Trophoblast cell (in vitro differentiated cells and primary cell): ENCODE measurements at regions not wholly inside any gene's neighbourhood (a gene's known extent, or its start where the extent isn't known, plus 50 kb on each side); places are given as distances from the start of the nearest gene placed in this dataset.

ENCODE experiments used
- DNase-seq, 2 donors: peaks; one replicate each; pipeline ENCODE4 v3.0.0-alpha.2; 2016
- H2AFZ ChIP-seq: 2 replicates; pipeline ENCODE4 v1.6.1; 2013; ENCODE audit warnings: low read length, moderate library complexity, mild to moderate bottlenecking; ENCODE audit not compliant: insufficient read depth, poor library complexity
- H2AK5ac ChIP-seq: 2 replicates; pipeline ENCODE4 v1.6.1; 2013; ENCODE audit warnings: mild to moderate bottlenecking, low read length
- H2BK120ac ChIP-seq: 2 replicates; pipeline ENCODE4 v1.6.1; 2013; ENCODE audit warnings: low read length, mild to moderate bottlenecking, moderate library complexity; ENCODE audit not compliant: insufficient read depth, poor library complexity
- H2BK12ac ChIP-seq: 2 replicates; pipeline ENCODE4 v1.6.1; 2013; ENCODE audit warnings: mild to moderate bottlenecking, low read length, moderate library complexity
- H2BK5ac ChIP-seq: 2 replicates; pipeline ENCODE4 v1.6.1; 2013; ENCODE audit warnings: low read length, low read depth, moderate library complexity, mild to moderate bottlenecking; ENCODE audit not compliant: poor library complexity
- H3K14ac ChIP-seq: 2 replicates; pipeline ENCODE4 v1.6.1; 2013; ENCODE audit warnings: mild to moderate bottlenecking, low read length
- H3K18ac ChIP-seq: 2 replicates; pipeline ENCODE4 v1.6.1; 2013; ENCODE audit warnings: mild to moderate bottlenecking, low read length
- H3K23ac ChIP-seq: 2 replicates; pipeline ENCODE4 v1.6.1; 2013; ENCODE audit warnings: low read length
- H3K27ac ChIP-seq: 2 replicates; pipeline ENCODE4 v1.5.1; 2013; ENCODE audit warnings: low read depth, mild to moderate bottlenecking, inconsistent platforms, low read length, moderate library complexity
- H3K27me3 ChIP-seq: 2 replicates; pipeline ENCODE4 v1.6.1; 2013; ENCODE audit warnings: inconsistent platforms, mild to moderate bottlenecking, low read length, moderate library complexity; ENCODE audit not compliant: insufficient read depth
- H3K36me3 ChIP-seq, 2 experiments: 1 replicate in 1 of 2; 2 replicates in 1 of 2; pipeline ENCODE4 v1.6.1; 2013; ENCODE audit warnings: low read length in 2 of 2, mild to moderate bottlenecking in 2 of 2, moderate library complexity in 1 of 2; ENCODE audit not compliant: insufficient read depth in 2 of 2, control insufficient read depth in 1 of 2
- H3K4ac ChIP-seq: 2 replicates; pipeline ENCODE4 v1.6.1; 2013; ENCODE audit warnings: low read depth, mild to moderate bottlenecking, low read length, moderate library complexity
- H3K4me1 ChIP-seq, 2 experiments: 1 replicate in 1 of 2; 2 replicates in 1 of 2; pipeline ENCODE4 v1.6.1; 2013; ENCODE audit warnings: low read length in 2 of 2, mild to moderate bottlenecking in 2 of 2, moderate library complexity in 1 of 2; ENCODE audit not compliant: insufficient read depth in 2 of 2, control insufficient read depth in 1 of 2
- H3K4me2 ChIP-seq: 2 replicates; pipeline ENCODE4 v1.6.1; 2013; ENCODE audit warnings: inconsistent platforms, mild to moderate bottlenecking, low read length, moderate library complexity
- H3K4me3 ChIP-seq: 2 replicates; pipeline ENCODE4 v1.5.1; 2013; ENCODE audit warnings: mild to moderate bottlenecking, low read depth, low read length, inconsistent platforms
- H3K79me1 ChIP-seq: one replicate; pipeline ENCODE4 v1.6.1; 2013; ENCODE audit warnings: low read length
- H3K79me2 ChIP-seq: 2 replicates; pipeline ENCODE4 v1.6.1; 2013; ENCODE audit warnings: low read length, mild to moderate bottlenecking; ENCODE audit not compliant: control insufficient read depth, insufficient read depth, poor library complexity
- H3K9ac ChIP-seq: 2 replicates; pipeline ENCODE4 v1.6.1; 2013; ENCODE audit warnings: mild to moderate bottlenecking, low read length
- H3K9me3 ChIP-seq: 2 replicates; pipeline ENCODE4 v1.6.1; 2013; ENCODE audit warnings: low read depth, mild to moderate bottlenecking, control low read depth, inconsistent platforms, low read length; ENCODE audit not compliant: insufficient read depth
- H4K12ac ChIP-seq: 2 replicates; pipeline ENCODE4 v1.6.1; 2013; ENCODE audit warnings: low read depth, mild to moderate bottlenecking, low read length, moderate library complexity
- H4K8ac ChIP-seq: 2 replicates; pipeline ENCODE4 v1.6.1; 2013; ENCODE audit warnings: low read depth, mild to moderate bottlenecking, low read length, moderate library complexity
- H4K91ac ChIP-seq: one replicate; pipeline ENCODE4 v1.6.1; 2013; ENCODE audit warnings: low read depth, mild to moderate bottlenecking, low read length, moderate library complexity
- WGBS: extraction: QIAGEN DNeasy Blood & Tissue Kit; methylation state at CpG from one replicate; pipeline ENCODE4 v1.1.7; 2013; ENCODE audit warnings: missing lambda C conversion rate; ENCODE audit not compliant: insufficient read length, insufficient coverage; ENCODE audit errors: extremely low coverage; 5-methylcytosine and 5-hydroxymethylcytosine counted together

DNA sequence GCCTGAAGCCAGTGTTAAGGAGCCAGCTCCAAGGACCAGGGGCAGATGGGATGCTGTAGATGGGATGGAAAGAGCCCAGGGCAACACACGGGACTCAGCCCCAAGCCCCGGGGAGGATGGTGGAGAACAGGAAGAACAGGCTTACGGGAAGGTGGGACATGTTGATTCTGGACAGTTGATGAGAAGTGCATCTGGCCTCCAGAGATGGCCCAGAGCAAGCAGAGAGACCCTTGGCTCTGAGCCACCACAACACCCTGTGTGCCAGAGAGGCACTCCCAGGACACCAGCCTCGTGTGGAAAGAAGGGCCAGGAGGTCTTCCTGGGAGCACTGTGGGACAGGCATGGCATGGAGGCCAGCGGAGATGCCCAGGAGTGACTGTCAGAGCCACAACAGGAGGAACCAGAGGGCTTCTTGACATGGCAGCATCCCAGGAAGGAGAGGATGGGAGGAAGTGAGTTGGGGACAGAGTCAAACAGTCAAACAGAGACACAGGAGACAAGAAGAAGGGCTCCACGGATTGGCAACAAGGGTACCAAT, 156.3 kb upstream of the MVB12B start:
- Histone ChIP-seq H3K4me3 (no peak overlapping the region), H3K4me1 (no peaks in the 10 kb centered on the region), H2AK5ac (no peak overlapping the region), H2AFZ (no peak overlapping the region), H2BK5ac (no peak overlapping the region), H3K27me3 (no peaks in the 10 kb centered on the region), H3K9ac (no peak overlapping the region), H3K27ac (no peak overlapping the region), H3K79me2 (no peaks in the 10 kb centered on the region), H3K79me1 (no peaks in the 10 kb centered on the region), H3K4me2 (no peak overlapping the region), H3K14ac (no peak overlapping the region), H3K23ac (no peak overlapping the region), H4K91ac (no peak overlapping the region), H4K8ac (no peak overlapping the region), H4K12ac (no peak overlapping the region), H3K9me3 (no peaks in the 10 kb centered on the region), H2BK12ac (no peak overlapping the region), H3K4ac (no peak overlapping the region), H3K18ac (no peak overlapping the region), H3K36me3 (no peaks in the 10 kb centered on the region), H2BK120ac (no peak overlapping the region)
- no CpG with 5 or more reads among the region's 6 CpGs for WGBS
- no peak for DNase-seq

DNA sequence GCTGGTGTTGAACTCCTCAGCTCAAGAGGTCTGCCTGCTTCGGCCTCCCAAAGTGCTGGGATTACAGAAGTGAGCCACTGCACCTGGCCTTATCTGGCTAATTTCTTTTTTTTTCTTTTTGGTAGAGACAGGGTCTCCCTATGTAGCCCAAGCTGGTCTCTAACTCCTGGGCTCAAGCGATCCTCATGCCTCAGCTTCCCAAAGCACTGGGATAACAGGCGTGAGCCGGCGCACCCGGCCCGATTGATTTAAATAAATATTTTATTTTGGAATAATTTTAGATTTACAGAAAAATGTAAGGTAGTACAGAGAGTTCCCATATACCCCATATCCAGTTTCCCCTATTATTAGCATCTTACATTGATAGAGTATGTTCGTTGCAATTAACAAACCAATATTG, 155.0 kb upstream of the MVB12B start:
- H3K9me3 ChIP-seq = no peaks in the 10 kb centered on the region

DNA sequence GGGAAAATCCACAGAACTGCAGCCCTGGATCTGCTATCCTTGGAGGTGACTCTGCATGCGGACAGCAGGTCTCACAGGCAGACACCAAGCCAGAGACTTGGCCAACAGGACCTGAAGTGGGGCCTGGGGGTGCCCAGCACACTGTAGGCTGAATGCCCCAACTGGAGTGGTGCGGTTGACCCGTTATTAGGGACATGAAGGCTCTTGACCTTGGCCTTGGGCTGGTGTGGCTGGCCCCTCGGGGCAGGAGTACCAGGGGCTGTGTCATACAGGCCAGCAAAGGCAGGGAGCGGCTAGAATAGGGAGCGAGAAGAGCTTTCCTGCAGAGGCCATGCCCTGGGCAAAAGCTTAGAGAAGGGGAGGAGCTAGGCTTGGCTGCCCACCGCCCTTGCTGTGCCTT, 153.2 kb upstream of the MVB12B start:
- no peak overlapping the region for H3K4ac ChIP-seq
- no peak for DNase-seq
- H2AFZ ChIP-seq = no peak overlapping the region
- no peak overlapping the region for H2AK5ac ChIP-seq
- no peak overlapping the region for H3K4me3 ChIP-seq
- H4K91ac ChIP-seq = no peak overlapping the region
- H3K79me2 ChIP-seq = no peaks in the 10 kb centered on the region
- H3K9ac ChIP-seq = no peak overlapping the region
- H3K18ac ChIP-seq = no peak overlapping the region
- no peaks in the 10 kb centered on the region for H3K79me1 ChIP-seq
- H2BK120ac ChIP-seq = no peak overlapping the region
- no peak overlapping the region for H2BK12ac ChIP-seq
- H3K27me3 ChIP-seq = no peaks in the 10 kb centered on the region
- H2BK5ac ChIP-seq = no peak overlapping the region
- no peak overlapping the region for H3K4me2 ChIP-seq
- H3K4me1 ChIP-seq = no peaks in the 10 kb centered on the region
- no peaks in the 10 kb centered on the region for H3K36me3 ChIP-seq
- no peak overlapping the region for H4K12ac ChIP-seq
- WGBS = no CpG with 5 or more reads among the region's 7 CpGs
- no peak overlapping the region for H3K27ac ChIP-seq
- no peaks in the 10 kb centered on the region for H3K9me3 ChIP-seq
- H3K23ac ChIP-seq = no peak overlapping the region
- no peak overlapping the region for H4K8ac ChIP-seq
- no peak overlapping the region for H3K14ac ChIP-seq

More for the DNA sequence above, 155.0 kb upstream of the MVB12B start:
- Histone ChIP-seq H3K36me3 (no peaks in the 10 kb centered on the region), H3K4me1 (no peaks in the 10 kb centered on the region), H4K12ac (no peak overlapping the region), H2AFZ (no peak overlapping the region), H3K4me3 (no peak overlapping the region), H2BK120ac (no peak overlapping the region), H4K91ac (no peak overlapping the region), H3K27me3 (no peaks in the 10 kb centered on the region), H4K8ac (no peak overlapping the region), H3K79me2 (no peaks in the 10 kb centered on the region), H3K27ac (no peak overlapping the region), H3K18ac (no peak overlapping the region), H3K4ac (no peak overlapping the region), H2BK5ac (no peak overlapping the region), H2AK5ac (no peak overlapping the region), H3K9ac (no peak overlapping the region), H3K4me2 (no peak overlapping the region), H3K79me1 (no peaks in the 10 kb centered on the region), H2BK12ac (no peak overlapping the region), H3K14ac (no peak overlapping the region), H3K23ac (no peak overlapping the region)
- WGBS = no CpG with 5 or more reads among the region's 8 CpGs
- no peak for DNase-seq

DNA sequence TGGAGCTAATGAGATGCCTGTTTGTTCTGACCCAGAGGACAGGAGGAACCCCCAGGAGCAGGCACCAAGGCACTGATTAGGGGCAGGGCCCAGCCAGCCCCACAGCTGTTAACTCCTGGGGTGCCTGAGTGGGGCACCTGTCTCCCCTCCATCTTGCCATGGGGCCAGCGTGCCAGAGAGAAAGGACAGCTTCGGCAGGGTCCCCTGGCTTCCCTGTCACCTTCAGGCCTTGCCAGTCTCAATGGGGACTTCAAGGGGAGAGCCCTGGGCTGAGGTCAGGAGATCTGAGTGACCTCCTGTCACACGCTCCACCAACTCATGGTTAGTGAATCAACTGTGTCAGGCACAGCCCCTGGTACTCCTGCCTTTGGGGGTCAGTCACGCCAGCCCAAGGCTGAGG, 152.7 kb upstream of the MVB12B start:
- H3K23ac ChIP-seq = no peak overlapping the region
- H3K4ac ChIP-seq = no peak overlapping the region
- no peaks in the 10 kb centered on the region for H3K27me3 ChIP-seq
- H4K8ac ChIP-seq = no peak overlapping the region
- no peak overlapping the region for H4K12ac ChIP-seq
- H3K4me3 ChIP-seq = no peak overlapping the region
- no peaks in the 10 kb centered on the region for H3K9me3 ChIP-seq
- H3K27ac ChIP-seq = no peak overlapping the region
- no peak overlapping the region for H3K18ac ChIP-seq
- no CpG with 5 or more reads among the region's 4 CpGs for WGBS
- H2BK5ac ChIP-seq = no peak overlapping the region
- H3K14ac ChIP-seq = no peak overlapping the region
- H3K9ac ChIP-seq = no peak overlapping the region
- no peak for DNase-seq
- no peaks in the 10 kb centered on the region for H3K36me3 ChIP-seq
- H2BK12ac ChIP-seq = no peak overlapping the region
- no peaks in the 10 kb centered on the region for H3K79me2 ChIP-seq
- H3K4me1 ChIP-seq = no peaks in the 10 kb centered on the region
- H2BK120ac ChIP-seq = no peak overlapping the region
- H3K79me1 ChIP-seq = no peaks in the 10 kb centered on the region
- no peak overlapping the region for H2AFZ ChIP-seq
- H2AK5ac ChIP-seq = no peak overlapping the region
- no peak overlapping the region for H4K91ac ChIP-seq
- no peak overlapping the region for H3K4me2 ChIP-seq
